NCI-H1092 treated with DMSO at 0.1 percent for 48 hours (cell line): ENCODE measurements at regions not wholly inside any gene's neighbourhood (a gene's known extent, or its start where the extent isn't known, plus 50 kb on each side); places are given as distances from the start of the nearest gene placed in this dataset.
"Not testable (repeated sequence)": the region's sequence is repeated elsewhere in the genome, so short reads cannot be mapped to it uniquely, and the experiment has no call there.

ENCODE experiments used
- DNase-seq: peaks from one replicate; lab custom pipeline; 2025; lab: John Stamatoyannopoulos, UW

DNA sequence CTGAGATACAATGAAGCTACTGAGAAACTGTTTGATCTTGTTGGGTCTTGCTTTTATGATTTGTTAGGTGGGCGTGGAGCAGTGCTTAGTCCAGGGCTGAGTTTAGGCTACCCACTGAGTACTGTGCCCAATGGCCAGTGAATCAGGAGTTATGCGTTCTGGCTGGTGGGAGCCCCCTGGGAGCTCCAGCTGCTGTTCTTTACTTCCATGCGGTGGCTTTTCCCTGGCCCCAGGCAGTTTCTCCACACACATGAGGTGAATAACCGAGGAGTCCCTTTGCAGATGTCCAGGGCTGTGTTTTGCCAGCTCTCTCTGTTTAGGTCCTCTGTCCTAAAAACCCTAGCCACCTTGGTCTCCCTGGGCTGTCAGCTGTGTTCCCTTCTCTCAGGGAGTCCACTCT lies 106.5 kb downstream of the KLF13 start:
- no peak for DNase-seq

DNA sequence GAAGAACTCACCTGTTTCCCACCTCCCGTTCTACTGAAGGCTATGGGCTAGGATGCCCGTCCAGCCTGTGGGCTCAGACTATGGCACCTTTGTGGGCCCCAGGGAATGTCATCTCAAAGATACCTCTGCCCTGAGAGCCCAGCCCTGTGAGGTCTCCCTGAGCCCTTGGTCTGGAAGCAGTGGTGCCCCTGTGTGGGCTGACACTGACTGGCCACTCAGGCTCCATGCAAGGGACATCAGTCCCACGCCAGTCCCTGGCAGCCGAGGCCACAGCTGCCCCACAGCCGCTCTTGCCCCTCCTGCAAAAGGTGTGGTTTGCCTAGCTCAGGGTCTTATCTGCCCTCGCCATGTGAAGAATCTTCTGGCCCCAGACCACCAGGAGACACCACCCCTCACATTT lies 106.9 kb downstream of the KLF13 start:
- no peak for DNase-seq

- no peak for DNase-seq
Measured at GRCh38 chr15:31434275-31434587, 107.6 kb downstream of the KLF13 start.

DNA sequence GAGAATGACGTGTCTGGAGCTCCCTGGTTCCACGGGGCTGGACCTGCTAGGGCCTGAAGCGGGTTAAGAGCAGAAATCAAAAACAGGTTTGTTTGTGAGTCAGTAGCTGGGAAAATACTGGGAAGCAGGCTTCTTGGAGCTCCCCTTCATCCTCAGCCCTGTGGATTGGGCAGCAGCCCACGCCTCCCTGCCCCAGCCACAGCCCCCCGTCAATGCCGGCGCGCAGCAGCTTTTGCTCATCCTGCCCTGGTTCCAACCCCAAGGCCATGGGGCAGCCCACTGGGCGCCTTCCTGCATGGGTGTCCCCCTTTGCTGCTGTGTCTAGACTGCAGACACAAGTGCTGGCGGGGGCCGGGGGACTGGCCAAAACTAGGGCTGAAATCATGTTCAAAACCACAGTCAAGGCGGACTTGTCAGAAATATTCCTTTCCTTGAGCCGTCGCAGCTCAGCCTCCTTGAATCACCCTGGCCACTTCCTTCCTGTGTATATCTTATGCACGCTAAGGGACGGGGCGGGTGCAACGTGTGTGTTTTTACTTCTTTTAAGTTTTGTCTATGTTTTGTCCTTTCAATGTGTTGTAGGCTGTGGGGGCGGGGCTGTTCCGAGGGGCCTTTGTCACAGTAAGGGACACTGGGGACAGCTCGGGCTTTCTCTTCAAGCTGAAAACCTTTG lies 108.1 kb downstream of the KLF13 start:
- DNase-seq: no peak

DNA sequence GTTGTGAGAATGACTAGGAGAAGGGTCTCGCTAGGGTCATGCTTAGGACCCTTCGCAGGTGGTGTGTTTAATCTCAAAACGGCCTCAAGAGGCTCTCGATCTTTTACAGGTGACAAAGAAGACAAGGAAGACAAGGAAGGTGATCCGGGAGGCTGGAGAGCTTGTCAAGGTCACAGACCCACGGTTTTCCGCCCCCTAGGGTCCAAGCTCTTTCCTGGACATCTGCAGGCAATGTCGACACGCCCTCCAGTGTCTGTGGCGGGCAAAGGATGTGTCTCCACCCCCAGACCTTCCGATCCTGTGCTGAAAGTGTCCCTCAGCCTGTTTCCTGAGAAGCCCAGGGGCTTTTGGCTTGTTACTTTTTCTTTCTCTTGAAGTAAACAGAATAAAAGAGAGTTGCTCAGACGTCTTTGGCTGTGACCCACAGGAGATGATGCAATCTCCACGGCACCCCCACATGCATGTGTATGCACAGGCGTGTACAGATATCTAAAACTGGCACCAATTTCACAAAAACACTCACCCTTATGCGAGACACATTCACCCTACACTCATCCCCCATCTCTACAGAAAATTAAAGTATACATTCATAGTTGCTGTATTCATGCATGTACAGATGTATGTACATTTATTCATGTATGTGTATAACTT lies 108.8 kb downstream of the KLF13 start:
- peak; percentile 58 for DNase-seq

DNA sequence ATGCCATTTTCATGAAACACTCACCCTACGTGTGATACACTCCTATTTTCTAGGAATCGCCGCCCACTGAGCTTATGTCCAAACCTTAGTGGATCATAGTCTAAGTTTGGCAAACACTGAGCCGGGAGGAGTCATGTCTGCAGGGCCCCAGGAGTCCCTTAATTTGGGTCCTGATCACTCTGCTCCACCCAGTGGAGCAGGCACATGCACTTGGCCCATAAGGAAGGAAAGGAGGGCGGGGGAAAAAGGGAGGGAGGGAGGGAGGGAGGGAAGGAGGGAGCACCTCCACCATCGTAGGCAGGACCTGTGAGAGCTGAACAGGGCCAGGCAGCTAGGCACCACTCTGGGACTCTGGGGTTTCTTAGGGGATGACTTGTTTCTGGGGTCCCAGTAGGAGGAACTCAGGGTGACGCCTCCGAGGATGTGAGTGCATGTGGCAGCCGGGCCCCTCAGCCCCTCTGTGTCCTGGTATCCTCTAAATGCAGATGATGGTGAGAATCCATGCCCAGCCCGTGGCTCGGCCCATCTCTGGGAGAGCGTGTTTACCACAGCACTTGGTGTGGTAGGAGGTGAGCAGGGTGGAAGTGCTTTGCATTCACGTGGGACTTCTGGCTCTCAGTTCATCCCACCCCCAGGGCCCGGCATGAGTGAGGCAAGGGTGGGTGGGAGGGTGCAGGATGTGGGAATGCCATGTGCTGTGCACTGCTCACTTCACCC lies 109.4 kb downstream of the KLF13 start:
- DNase-seq: no peak

DNA sequence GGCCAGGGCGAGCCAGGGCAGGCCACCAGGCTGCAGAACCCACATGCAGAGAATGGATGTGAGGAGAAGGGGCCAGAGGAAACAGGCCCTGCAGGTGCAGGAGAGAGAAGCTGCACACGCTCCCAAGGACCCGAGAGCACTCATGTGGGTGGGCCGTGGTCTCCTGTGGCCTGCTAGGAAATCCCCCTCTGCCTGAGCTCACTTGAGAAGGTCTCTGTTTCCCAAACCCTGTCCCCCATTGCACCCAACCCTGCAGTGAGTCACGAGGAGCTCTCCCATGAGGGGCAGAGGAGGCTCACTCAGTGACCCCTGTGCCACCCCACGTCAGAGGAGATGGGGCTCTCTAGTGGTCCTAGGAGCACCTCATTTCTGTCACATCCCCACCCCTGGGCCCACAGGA lies 111.1 kb downstream of the KLF13 start:
- no peak for DNase-seq

GRCh38 chr15:31438601-31439265 lies 112.1 kb downstream of the KLF13 start:
- DNase-seq: no peak

DNA sequence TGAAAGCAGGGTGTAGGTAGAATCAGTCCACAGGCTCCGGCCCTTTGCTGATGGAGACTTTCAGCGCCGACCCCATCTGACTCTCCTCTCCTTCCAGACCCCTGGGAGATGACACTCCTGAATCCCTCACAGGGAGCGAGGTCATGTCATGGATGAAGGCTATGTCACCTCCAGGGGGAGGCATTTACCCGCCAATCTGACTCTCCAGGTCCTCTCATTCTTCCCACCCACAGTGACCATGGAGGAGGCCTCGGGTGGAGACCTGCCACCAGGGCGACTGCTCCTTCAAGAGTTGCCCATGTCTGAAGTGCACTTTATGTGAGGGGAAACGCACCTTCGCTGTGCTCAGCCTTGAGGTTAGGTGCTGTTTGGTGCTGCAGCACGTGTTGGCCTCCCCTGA lies 112.7 kb downstream of the KLF13 start:
- peak; percentile 22 for DNase-seq

- DNase-seq: not testable (repeated sequence)
Measured at GRCh38 chr15:31440216-31440615, 113.6 kb downstream of the KLF13 start.

GRCh38 chr15:31440754-31441311 lies 114.2 kb downstream of the KLF13 start:
- no peak for DNase-seq

DNA sequence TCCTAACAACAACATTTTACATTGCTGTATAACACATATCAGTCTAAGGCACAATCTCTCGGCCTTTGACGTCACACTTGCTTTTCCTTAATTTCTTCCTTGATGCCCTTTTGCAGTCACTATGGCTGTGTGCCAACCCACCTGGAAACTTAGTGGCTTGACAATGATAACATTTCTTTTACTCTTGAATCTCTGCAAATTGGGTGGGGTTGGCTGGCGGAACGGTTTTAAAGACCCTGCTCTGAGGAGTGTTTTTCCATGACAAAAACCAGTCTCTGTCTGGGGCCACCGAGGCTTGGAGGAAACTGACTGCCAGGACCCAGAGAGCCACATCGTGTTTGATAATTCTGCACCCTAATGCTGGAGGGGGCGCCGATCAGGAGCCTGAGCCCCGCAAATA lies 115.6 kb downstream of the KLF13 start:
- no peak for DNase-seq

GRCh38 chr15:31442699-31443111 lies 116.1 kb downstream of the KLF13 start:
- no peak for DNase-seq

- no peak for DNase-seq
Measured at GRCh38 chr15:31444844-31445243, 118.2 kb downstream of the KLF13 start.

GRCh38 chr15:31446546-31446945 lies 119.9 kb downstream of the KLF13 start:
- DNase-seq: no peak

DNA sequence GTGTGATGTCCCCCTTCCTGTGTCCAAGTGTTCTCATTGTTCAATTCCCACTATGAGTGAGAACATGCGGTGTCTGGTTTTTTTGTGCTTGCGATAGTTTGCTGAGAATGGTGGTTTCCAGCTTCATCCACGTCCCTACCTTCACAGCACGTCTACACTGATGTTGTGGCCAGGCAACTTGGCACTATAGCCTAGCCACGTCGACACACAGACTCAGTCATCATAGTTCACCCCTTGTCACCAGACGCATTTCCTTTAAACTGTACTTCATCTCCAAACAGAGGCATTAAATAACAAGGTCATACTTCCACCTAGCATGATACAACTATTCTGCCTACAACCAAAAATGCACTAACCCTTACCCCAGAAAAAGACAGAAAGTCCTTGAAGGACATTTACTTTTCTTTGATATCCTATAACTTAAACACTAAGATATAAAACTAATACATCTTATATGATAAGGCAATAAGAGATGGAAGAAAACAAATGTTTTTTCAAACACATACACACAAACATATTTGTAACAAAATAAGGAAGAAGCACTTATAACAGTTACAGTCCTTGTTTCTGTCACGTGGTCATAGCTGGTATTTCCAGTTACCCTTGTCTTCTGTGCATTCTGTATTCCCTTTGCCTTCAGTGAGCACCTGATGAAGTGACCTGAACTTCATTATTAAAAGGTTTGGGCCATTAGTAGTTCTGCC lies 121.4 kb downstream of the KLF13 start:
- no peak for DNase-seq

DNA sequence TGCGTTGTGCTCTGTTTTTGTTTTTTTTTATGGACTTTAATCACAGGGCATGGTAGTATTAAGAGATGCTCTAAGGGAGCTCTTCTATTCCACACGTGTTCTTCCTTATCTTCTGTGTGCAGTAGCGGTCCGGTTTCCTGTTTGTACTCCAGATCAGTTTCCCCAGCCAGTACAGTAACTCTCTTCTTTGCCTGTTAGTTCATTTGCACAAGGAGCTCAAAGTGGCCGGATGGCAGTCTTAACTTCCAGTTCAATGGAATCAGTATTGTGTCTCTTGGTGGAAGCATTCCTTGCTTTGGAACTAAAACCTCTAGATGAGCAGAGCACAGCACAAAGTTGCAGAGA lies 122.0 kb downstream of the KLF13 start:
- no peak for DNase-seq

DNA sequence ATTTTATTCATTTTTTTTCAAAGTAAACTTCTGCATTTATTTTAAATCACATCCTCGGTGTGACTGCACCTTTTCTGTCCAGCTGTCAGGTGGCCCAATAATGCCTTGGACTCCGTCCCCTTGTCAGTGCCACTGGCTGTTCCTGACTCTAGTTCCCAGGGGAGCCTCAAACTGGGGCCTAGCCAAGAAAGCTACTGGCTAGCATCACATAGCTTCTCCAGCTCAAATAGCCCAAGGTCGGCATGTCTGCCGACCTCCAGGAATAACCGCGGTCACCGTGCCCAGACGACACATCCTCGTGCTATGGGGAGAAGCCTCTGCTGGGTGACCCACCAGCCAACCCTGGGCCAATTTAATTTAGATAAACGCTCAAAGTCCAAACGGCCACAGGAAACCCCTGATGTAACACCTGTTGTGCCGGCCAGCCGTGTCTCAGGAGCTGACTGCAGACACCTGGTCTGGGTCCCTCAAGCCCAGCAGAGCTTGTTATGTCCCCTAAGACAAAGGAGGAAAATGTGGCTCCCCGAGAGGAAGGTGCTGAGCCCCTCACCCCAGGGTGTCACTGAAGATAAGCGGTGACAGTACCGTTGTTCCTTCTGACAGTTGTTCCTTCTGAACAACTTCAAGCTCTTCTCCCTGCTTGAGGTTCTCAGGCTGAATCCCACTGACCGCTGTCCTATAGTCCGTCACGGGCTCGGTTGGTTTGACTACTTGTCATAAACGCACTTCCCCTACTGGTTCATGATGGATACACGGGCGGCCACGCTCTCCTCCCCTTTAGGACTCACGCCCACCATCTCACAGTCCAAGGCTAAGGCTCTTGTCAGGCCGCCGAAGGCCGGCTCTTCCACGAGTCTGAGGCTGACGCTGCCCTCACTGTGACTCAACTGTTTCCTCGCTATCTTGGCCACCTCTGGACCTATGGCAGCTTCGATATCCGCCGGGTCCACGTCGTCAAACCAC lies 126.2 kb downstream of the KLF13 start:
- DNase-seq: no peak

GRCh38 chr15:31453558-31454318 lies 127.1 kb downstream of the KLF13 start:
- DNase-seq: no peak

DNA sequence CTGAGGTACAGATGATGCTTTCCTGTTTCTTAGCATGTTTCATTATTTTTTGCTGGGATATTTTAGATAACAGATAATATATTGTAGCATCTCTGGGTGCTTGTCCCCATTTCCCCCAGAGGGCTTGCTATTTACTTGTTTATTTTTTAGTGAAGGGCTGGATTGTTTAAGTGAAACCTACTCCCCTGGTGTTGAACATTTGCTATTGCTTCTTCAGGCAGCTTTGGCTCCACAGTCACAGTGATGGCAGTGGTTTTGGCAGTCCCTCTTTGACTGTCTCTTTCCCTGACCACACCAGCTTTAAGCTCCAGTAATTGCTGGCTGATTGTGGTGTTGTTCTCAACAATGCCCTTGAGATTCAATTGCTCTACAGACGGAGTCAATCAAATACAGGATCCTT lies 128.9 kb downstream of the KLF13 start:
- DNase-seq: no peak
